Endothelial cell of umbilical vein (primary cell): ENCODE measurements at regions not wholly inside any gene's neighbourhood (a gene's known extent, or its start where the extent isn't known, plus 50 kb on each side); places are given as distances from the start of the nearest gene placed in this dataset.

Experiments
- JUN ChIP-seq: IDR thresholded peaks from 2 replicates; pipeline ENCODE4 v1.6.1; 2011; ENCODE audit warnings: borderline replicate concordance, low read depth; ENCODE audit not compliant: insufficient read length, insufficient read depth
- TF ChIP-seq, protein P1 (sequence below), 2 donors: IDR thresholded peaks; 1 replicate in 1 of 2; 2 replicates in 1 of 2; pipeline ENCODE4 v1.5.1; 2011; ENCODE audit warnings: low read length in 2 of 2, mild to moderate bottlenecking in 2 of 2, moderate library complexity in 2 of 2, control low read depth in 1 of 2, inconsistent platforms in 1 of 2, low read depth in 1 of 2; ENCODE audit not compliant: insufficient read depth in 1 of 2; ENCODE audit errors: extremely low read depth in 1 of 2
- TF ChIP-seq, protein P2 (sequence below): IDR thresholded peaks from 2 replicates; pipeline ENCODE4 v1.6.1; 2011; ENCODE audit not compliant: insufficient read depth, insufficient read length

DNA sequence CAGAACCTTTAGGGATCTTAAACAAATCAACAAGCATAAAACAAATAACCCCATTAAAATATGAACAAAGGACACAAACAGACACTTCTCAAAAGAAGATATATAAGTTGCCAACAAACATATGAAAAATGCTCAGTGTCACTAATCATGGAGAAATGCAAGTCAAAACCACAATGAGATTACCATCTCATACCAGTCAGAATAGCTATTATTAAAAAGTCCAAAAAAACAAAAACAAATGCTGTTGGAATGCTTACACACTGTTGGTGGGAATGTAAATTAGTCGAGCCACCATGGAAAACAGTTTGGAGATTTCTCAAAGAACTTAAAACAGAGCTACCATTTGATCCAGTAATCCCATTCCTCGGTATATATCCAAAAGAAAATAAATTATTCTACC lies 423.6 kb downstream of the OTOL1 start:
- TF ChIP-seq, protein P1, sequence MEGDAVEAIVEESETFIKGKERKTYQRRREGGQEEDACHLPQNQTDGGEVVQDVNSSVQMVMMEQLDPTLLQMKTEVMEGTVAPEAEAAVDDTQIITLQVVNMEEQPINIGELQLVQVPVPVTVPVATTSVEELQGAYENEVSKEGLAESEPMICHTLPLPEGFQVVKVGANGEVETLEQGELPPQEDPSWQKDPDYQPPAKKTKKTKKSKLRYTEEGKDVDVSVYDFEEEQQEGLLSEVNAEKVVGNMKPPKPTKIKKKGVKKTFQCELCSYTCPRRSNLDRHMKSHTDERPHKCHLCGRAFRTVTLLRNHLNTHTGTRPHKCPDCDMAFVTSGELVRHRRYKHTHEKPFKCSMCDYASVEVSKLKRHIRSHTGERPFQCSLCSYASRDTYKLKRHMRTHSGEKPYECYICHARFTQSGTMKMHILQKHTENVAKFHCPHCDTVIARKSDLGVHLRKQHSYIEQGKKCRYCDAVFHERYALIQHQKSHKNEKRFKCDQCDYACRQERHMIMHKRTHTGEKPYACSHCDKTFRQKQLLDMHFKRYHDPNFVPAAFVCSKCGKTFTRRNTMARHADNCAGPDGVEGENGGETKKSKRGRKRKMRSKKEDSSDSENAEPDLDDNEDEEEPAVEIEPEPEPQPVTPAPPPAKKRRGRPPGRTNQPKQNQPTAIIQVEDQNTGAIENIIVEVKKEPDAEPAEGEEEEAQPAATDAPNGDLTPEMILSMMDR (IDR thresholded peaks at IDR 0.05; ENCODE audit: extremely low read depth in 1 of 2, insufficient read depth in 1 of 2, low read depth in 1 of 2, low read length in 2 of 2), result no peak
- TF ChIP-seq JUN, result no peak
- TF ChIP-seq, protein P2, sequence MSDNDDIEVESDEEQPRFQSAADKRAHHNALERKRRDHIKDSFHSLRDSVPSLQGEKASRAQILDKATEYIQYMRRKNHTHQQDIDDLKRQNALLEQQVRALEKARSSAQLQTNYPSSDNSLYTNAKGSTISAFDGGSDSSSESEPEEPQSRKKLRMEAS, result no peak
